GM21576 (cell line): ENCODE measurements at regions not wholly inside any gene's neighbourhood (a gene's known extent, or its start where the extent isn't known, plus 50 kb on each side); places are given as distances from the start of the nearest gene placed in this dataset.

Source experiments
- ATAC-seq: cut with Tn5 transposase; IDR thresholded peaks from one replicate; pipeline ENCODE4 v1.9.1; 2021; ENCODE audit warnings: mild to moderate bottlenecking, moderate library complexity; ENCODE audit not compliant: unreplicated experiment

- ATAC-seq: peak; percentile 57
These were observed 583.5 kb downstream of the XIRP2 start for GRCh38 chr2:167471734-167472133.

DNA sequence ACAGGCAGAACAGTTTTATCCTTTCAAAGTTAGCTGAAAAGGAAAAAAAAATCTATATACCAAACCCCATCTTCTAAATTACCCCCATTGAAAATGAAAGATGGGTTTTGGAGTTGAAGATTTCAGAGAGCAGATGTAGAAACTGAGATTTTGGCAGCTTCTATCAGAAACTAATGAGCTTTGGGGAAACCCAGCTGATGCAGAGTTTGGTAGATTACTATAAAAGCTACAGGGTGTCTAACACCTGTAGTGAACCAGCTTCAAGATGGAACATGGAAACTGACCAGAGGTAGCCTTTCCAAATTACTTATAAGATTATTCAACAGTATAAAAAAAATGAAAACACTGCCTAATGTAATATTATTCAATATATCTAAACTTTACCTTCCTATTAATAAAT is 583.1 kb downstream of the XIRP2 start:
- ATAC-seq: no peak

- no peak for ATAC-seq
These were observed 574.1 kb downstream of the XIRP2 start for GRCh38 chr2:167462379-167462778.

DNA sequence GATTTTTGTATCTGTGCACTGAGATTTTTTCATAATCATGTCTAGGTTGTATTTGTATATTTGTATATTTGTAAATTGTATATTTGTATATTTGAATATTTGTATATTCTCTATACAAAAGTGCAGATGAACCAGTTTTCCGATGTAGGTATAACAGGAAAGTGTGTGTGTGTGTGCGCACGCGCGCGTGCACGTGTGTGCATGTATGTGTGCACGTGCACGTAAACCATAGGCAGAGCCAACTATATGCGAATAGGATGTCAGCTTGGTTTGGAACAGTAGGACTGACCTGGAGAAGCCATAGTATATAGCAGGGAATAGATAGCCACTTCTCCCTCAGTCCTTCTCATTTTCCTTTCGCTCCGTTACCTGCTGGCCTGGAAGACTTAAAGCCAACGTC is 565.8 kb downstream of the XIRP2 start:
- ATAC-seq: no peak

DNA sequence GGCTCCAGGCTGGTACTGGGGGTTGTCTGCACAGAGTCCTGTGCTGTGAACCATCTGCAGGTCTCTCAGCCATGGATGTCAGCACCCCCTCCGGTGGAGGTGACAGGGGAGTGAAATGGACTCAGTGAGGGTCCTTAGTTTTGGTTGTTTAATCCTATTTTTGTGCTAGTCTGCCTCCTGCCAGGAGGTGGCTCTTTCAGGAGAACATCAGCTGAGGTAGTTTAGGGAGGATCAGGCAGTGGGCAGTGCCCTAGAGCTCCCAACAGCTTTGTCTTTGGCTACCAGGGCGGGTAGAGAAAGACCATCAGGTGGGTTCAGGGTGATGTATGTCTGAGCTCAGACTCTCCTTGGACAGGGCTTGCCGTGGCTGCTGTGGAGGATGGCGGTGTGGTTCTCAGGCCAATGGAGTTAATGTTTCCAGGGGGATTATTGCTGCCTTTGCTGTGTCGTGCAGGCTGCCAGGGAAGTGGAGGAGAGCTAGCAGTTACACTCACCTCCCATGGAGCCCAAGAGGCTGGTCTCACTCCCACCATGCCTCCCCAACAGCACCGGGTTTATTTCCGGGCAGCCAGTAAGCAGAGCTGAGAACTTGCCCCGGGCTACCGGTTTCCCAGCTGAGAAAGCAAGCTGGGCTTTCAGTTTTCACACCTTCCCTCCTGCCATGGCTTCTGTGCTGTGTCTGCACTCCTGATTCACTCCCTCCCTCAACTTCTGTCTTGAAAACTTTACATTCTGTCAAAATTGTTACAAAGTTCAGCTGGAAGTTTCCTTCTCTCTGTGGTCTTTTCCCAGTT is 563.4 kb downstream of the XIRP2 start:
- no peak for ATAC-seq

DNA sequence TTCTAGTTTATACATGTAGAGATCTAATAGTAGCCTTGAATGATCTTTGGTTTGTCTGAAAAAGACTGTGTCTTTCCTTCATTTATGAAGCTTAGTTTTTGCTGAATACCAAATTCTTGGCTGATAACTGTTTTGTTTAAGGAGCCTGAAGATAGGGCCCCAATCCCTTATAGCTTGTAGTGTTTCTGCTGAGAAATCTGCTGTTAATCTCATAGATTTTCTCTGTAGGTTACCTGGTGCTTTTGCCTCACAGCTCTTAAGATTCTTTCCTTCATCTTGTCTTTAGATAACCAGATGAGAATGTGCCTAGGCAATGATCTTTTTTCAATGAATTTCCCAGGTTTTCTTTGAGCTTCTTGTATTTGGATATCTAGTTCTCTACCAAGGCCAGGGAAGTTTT is 562.1 kb downstream of the XIRP2 start:
- ATAC-seq: no peak

- no peak for ATAC-seq
These were observed 552.1 kb downstream of the XIRP2 start for GRCh38 chr2:167440382-167440781.

GRCh38 chr2:167438206-167438605 is 549.9 kb downstream of the XIRP2 start:
- ATAC-seq: no peak

GRCh38 chr2:167431949-167432348 is 543.7 kb downstream of the XIRP2 start:
- no peak for ATAC-seq

DNA sequence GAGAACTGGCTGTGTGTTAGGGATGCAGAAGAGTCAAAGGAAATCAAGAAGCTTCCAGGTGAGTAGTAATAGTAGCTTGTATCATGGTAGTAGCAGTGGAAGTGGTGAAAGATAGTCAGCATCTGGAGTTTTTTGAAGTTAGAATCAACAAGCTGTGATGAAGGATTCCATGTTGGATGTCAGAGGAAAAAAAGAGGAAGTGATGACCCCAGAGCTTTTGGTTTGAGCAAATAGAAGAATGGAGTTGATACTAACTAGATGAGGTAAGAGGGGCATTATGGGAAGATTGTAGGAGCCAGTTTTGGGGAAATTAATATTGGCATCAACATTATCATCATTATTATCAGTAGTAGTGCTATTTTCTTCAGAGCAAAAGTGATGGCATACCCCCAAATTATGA is 542.2 kb downstream of the XIRP2 start:
- ATAC-seq: no peak

GRCh38 chr2:167424803-167425755 is 536.8 kb downstream of the XIRP2 start:
- no peak for ATAC-seq

GRCh38 chr2:167424221-167424620 is 535.9 kb downstream of the XIRP2 start:
- ATAC-seq: no peak

DNA sequence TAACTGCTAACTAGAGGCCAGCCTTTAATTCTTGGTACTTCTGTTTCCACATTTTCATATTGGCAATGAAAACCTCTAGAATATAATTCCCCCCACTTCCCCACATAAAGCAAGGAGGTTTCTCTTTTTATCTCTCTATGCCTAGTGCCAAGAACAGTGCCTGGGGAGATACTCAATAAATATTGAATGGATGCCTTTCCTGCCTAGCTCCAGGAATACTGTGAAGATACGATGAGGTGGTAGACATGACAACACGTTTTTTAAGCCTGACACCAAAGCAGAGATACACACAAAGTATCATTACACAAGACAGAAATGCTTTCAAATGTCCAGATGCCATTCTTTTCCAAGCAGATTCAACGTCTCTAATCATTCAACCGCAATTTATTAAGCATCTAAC is 535.5 kb downstream of the XIRP2 start:
- ATAC-seq: no peak

- no peak for ATAC-seq
These were observed 531.9 kb downstream of the XIRP2 start for GRCh38 chr2:167420211-167420610.

GRCh38 chr2:167415068-167415467 is 526.8 kb downstream of the XIRP2 start:
- no peak for ATAC-seq

DNA sequence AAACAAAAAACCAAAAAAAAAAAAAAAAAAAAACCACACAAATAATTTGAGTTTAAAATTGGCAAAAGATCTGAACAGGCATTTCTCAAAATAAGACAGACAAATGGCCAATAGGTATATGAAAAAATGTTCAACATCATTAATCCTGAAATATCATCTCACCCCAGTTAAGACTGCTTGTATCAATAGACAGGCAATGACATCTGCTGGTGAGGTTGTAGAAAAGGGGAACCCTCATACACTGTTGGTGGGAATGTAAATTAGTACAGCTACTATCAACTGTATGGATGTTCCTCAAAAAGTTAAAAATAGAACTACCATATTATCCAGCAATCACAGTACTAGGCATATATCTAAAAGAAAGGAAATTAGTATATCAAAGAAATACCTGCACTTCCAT is 523.1 kb downstream of the XIRP2 start:
- ATAC-seq: no peak

GRCh38 chr2:167406558-167406957 is 518.3 kb downstream of the XIRP2 start:
- ATAC-seq: no peak

DNA sequence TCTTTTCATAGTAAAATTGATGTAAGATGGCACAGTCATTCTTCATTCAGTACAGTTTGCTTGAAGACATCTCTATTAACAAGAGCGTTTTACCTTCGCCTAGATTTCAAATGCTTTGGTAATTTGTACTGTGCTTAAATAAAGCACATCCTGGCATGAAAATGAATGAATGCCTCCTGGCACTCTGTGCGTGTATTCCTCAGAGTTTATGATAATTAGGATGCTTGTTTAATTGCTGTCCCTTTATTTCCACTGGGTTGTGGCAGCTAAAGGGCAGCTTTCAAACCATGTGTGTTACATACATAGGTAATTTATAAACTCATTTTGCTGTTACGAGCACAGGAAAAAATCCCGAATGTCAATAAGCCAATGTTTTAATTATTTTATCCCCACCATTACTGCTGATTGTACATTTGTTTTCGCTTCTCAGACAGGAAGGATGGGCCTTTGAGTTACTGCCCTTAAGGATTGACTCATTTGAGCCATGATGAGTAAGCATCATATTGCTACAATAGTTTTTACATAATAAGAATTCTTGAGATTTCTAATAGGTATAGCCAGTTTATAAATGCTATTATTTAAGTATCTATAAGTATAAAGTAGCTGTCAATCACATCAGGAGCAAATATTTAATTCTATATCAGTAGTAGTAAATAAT is 516.5 kb downstream of the XIRP2 start:
- ATAC-seq: no peak

- no peak for ATAC-seq
These were observed 513.0 kb downstream of the XIRP2 start for GRCh38 chr2:167401309-167401708.

DNA sequence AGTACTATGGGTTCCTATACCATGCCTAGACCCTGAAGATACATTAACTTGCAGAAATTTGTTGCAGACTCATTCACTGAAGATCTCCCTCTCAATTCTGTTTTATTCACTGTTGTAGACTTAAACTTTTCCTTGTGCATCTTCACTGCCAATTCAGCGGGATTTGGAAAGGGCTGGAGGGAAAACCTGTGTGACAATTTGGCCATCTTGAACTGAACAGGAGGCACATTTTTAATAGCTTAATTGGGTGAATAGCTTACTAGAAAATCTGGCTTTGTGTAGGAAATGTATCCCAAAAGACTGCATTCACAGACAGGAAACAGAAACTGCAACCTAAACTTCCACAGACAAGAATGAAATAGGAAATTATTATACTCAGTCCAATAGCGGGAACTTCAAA is 512.3 kb downstream of the XIRP2 start:
- ATAC-seq: no peak

GRCh38 chr2:167398873-167399272 is 510.6 kb downstream of the XIRP2 start:
- no peak for ATAC-seq
